Ovary (tissue), 3 donors: ENCODE measurements at regions not wholly inside any gene's neighbourhood (a gene's known extent, or its start where the extent isn't known, plus 50 kb on each side); places are given as distances from the start of the nearest gene placed in this dataset.

Experiments
- POLR2A ChIP-seq: fragments of 450-650 bp; IDR thresholded peaks from one replicate; pipeline ENCODE4 v1.6.1; 2017; ENCODE audit warnings: antibody characterized with exemption, mild to moderate bottlenecking, moderate library complexity
- TF ChIP-seq, protein P1 (sequence below), 3 donors: fragments of 450-650 bp in 2 of 3; fragments of 200-600 bp in 1 of 3; IDR thresholded peaks; one replicate each; pipeline versions ENCODE4 v1.5.1 to v1.8.0; 2016 to 2022; ENCODE audit warnings: antibody characterized with exemption in 3 of 3, mild to moderate bottlenecking in 1 of 3
- donor health status: DM: no; HTN: no; CAD: no.

DNA sequence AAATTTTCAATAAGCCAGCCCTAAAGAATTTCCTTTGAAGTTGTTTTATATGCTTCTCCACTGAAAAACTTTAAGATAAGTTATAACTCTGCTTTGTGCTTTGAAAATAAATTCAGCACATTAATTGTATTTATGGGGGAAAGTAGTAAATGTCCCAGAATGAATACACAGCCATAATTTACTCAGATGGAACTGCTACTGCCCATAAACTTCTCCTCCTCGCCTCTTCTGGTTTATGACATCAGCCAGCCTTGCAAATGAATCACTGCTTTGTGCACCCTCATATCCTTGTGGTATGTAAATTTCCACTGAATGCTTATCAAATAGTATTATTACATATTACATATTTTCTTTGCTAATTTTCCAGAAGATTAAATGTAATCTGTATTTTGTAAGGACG lies 302.0 kb downstream of the DIPK2A start:
- TF ChIP-seq, protein P1, sequence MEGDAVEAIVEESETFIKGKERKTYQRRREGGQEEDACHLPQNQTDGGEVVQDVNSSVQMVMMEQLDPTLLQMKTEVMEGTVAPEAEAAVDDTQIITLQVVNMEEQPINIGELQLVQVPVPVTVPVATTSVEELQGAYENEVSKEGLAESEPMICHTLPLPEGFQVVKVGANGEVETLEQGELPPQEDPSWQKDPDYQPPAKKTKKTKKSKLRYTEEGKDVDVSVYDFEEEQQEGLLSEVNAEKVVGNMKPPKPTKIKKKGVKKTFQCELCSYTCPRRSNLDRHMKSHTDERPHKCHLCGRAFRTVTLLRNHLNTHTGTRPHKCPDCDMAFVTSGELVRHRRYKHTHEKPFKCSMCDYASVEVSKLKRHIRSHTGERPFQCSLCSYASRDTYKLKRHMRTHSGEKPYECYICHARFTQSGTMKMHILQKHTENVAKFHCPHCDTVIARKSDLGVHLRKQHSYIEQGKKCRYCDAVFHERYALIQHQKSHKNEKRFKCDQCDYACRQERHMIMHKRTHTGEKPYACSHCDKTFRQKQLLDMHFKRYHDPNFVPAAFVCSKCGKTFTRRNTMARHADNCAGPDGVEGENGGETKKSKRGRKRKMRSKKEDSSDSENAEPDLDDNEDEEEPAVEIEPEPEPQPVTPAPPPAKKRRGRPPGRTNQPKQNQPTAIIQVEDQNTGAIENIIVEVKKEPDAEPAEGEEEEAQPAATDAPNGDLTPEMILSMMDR (IDR thresholded peaks at IDR 0.05), result no peak
- TF ChIP-seq POLR2A, result no peak
